ENCODE measurements at regions not wholly inside any gene's neighbourhood (a gene's known extent, or its start where the extent isn't known, plus 50 kb on each side); places are given as distances from the start of the nearest gene placed in this dataset.

DNA sequence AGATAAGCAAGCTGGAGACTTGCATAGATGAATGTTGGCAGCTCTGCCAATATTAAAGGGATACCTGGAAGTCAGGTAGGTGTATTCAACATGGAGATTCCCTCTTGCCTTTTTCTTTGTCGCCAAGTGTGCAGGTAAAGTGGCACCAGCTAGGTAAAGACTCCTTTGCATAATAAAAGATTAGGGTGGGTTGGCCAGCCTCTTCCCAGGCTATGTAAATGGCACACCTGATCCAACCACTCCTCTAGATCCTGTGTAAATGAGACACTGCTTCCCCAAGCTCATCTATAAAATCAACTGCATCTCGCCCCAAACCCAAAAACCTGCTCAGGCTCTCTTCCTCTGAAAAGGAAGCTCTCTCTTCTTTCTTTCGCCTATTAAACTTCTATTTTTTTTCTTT lies 100.8 kb upstream of the DSCAM start:
- Histone ChIP-seq H3K9ac (ENCODE audit: low read length) (no peak overlapping the region), H3K36me3 (replicated peaks in 1 of 2; ENCODE audit: control extremely low read depth in 1 of 2, control insufficient read depth in 1 of 2, extremely low read depth in 1 of 2, insufficient read depth in 2 of 2, low read length in 1 of 2) (no peaks in the 10 kb centered on the region), H3K79me2 (ENCODE audit: control insufficient read depth, insufficient read depth, low read length) (no peaks in the 10 kb centered on the region), H4K20me1 (ENCODE audit: control insufficient read depth, insufficient read depth, low read length, poor library complexity, severe bottlenecking) (no peaks in the 10 kb centered on the region), H2AFZ (ENCODE audit: insufficient read depth, low read depth, low read length, poor library complexity, severe bottlenecking) (no peak overlapping the region), H3K4me2 (replicated peaks; ENCODE audit: low read depth, low read length, poor library complexity, severe bottlenecking) (no peak overlapping the region), H3K27me3 (replicated peaks in 1 of 4; ENCODE audit: control extremely low read depth in 1 of 4, control insufficient read depth in 3 of 4, insufficient read depth in 4 of 4, low read length in 3 of 4) (no peaks in the 10 kb centered on the region), H3K9me3 (ENCODE audit: control extremely low read depth in 1 of 3, control insufficient read depth in 2 of 3, insufficient read depth in 1 of 3, low read length in 2 of 3) (no peaks in the 10 kb centered on the region), H3K27ac (ENCODE audit: low read length in 2 of 2) (no peak overlapping the region), H3K4me3 (ENCODE audit: control extremely low read depth in 1 of 5, extremely low read depth in 1 of 5, insufficient read depth in 1 of 5, low read depth in 2 of 5, low read length in 4 of 5) (no peak overlapping the region), H3K4me1 (ENCODE audit: control insufficient read depth in 2 of 2, insufficient read depth in 2 of 2, low read length in 2 of 2) (no peaks in the 10 kb centered on the region)
- POLR2A ChIA-PET: no interaction called here
- Mint-ChIP-seq H3K4me1 (no peaks in the 10 kb centered on the region), H3K4me3 (no peak overlapping the region), H3K27ac (no peak overlapping the region), H3K9me3 (ENCODE audit: insufficient read depth) (peaks cover 8% of the 10 kb centered on the region), H3K27me3 (no peaks in the 10 kb centered on the region)
- intact Hi-C loops (cut with micrococcal nuclease): no loop called here
- 75% methylated on average over 2 of the region's 3 CpGs for WGBS (ENCODE audit: insufficient coverage)
- ATAC-seq (ENCODE audit: low read depth) (no peak), DNase-seq (no peak)
- TF ChIP-seq EZH2 (IDR thresholded peaks at IDR 0.05; ENCODE audit: borderline replicate concordance, insufficient read depth, low read depth, low read length, poor library complexity, severe bottlenecking): no peak
- no peak for TF ChIP-seq CTCF (IDR thresholded peaks at IDR 0.05)
- CTCF ChIA-PET: no interaction called here

GRCh38 chr21:40950970-40951369 lies 104.0 kb upstream of the DSCAM start:
- ATAC-seq (ENCODE audit: low read depth): no peak
- H3K79me2 ChIP-seq (ENCODE audit: control insufficient read depth, insufficient read depth, low read length): no peaks in the 10 kb centered on the region
- no peaks in the 10 kb centered on the region for H3K27me3 ChIP-seq (replicated peaks in 1 of 4; ENCODE audit: control extremely low read depth in 1 of 4, control insufficient read depth in 3 of 4, insufficient read depth in 4 of 4, low read length in 3 of 4)
- ChIA-PET POLR2A (no interaction called here), CTCF (no interaction called here)
- peaks cover 5% of the 10 kb centered on the region for H3K9me3 Mint-ChIP-seq (ENCODE audit: insufficient read depth)
- H4K20me1 ChIP-seq (ENCODE audit: control insufficient read depth, insufficient read depth, low read length, poor library complexity, severe bottlenecking): no peaks in the 10 kb centered on the region
- no peaks in the 10 kb centered on the region for H3K4me1 Mint-ChIP-seq
- no peak overlapping the region for H3K4me2 ChIP-seq (replicated peaks; ENCODE audit: low read depth, low read length, poor library complexity, severe bottlenecking)
- H3K27me3 Mint-ChIP-seq: no peaks in the 10 kb centered on the region
- TF ChIP-seq EZH2 (IDR thresholded peaks at IDR 0.05; ENCODE audit: borderline replicate concordance, insufficient read depth, low read depth, low read length, poor library complexity, severe bottlenecking) (no peak), CTCF (IDR thresholded peaks at IDR 0.05) (no peak)
- no peak overlapping the region for H3K27ac Mint-ChIP-seq
- no peak for DNase-seq
- no peak overlapping the region for H3K4me3 Mint-ChIP-seq
- H3K9ac ChIP-seq (ENCODE audit: low read length): no peak overlapping the region
- H3K4me1 ChIP-seq (ENCODE audit: control insufficient read depth in 2 of 2, insufficient read depth in 2 of 2, low read length in 2 of 2): no peaks in the 10 kb centered on the region
- no peak overlapping the region for H3K4me3 ChIP-seq (ENCODE audit: control extremely low read depth in 1 of 5, extremely low read depth in 1 of 5, insufficient read depth in 1 of 5, low read depth in 2 of 5, low read length in 4 of 5)
- no peak overlapping the region for H2AFZ ChIP-seq (ENCODE audit: insufficient read depth, low read depth, low read length, poor library complexity, severe bottlenecking)
- H3K9me3 ChIP-seq (ENCODE audit: control extremely low read depth in 1 of 3, control insufficient read depth in 2 of 3, insufficient read depth in 1 of 3, low read length in 2 of 3): no peaks in the 10 kb centered on the region
- H3K27ac ChIP-seq (ENCODE audit: low read length in 2 of 2): no peak overlapping the region
- intact Hi-C loops (cut with micrococcal nuclease): no loop called here
- no peaks in the 10 kb centered on the region for H3K36me3 ChIP-seq (replicated peaks in 1 of 2; ENCODE audit: control extremely low read depth in 1 of 2, control insufficient read depth in 1 of 2, extremely low read depth in 1 of 2, insufficient read depth in 2 of 2, low read length in 1 of 2)
